ENCODE measurements at regions not wholly inside any gene's neighbourhood (a gene's known extent, or its start where the extent isn't known, plus 50 kb on each side); places are given as distances from the start of the nearest gene placed in this dataset.
"Not testable (repeated sequence)": the region's sequence is repeated elsewhere in the genome, so short reads cannot be mapped to it uniquely, and the experiment has no call there.

- DNase-seq = no peak
Observed at GRCh38 chr1:200496937-200497336, 87.1 kb upstream of the ZNF281 start.

- no peak for DNase-seq
Observed at GRCh38 chr1:200495901-200496300, 86.1 kb upstream of the ZNF281 start.

GRCh38 chr1:200493344-200493743, 83.5 kb upstream of the ZNF281 start:
- DNase-seq = no peak

GRCh38 chr1:200491103-200491502, 81.3 kb upstream of the ZNF281 start:
- DNase-seq = no peak

- no peak for DNase-seq
Observed at GRCh38 chr1:200490183-200490582, 80.3 kb upstream of the ZNF281 start.

GRCh38 chr1:200488375-200489165, 78.7 kb upstream of the ZNF281 start:
- peak; percentile 35 for DNase-seq

GRCh38 chr1:200487650-200488049, 77.8 kb upstream of the ZNF281 start:
- DNase-seq = no peak

DNA sequence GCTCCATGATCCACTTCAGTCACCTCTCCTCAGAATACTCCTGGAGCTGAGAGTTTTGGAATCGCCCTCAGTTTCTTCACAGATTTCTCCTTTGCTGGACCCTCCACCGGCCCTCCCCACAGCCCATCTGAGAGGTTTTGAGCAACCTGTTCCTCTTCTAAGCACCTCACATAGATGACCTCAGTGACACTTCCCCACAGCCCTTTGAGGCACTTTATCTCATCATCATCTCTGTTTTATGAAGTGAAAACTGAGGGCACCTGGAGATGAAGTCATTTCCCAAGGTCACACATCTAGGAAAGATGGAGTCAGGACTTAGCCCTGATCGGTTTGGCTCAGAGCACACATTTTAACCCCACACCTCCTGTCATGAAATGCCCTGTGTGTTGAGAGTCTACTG, 76.8 kb upstream of the ZNF281 start:
- DNase-seq = no peak

GRCh38 chr1:200484438-200484946, 74.7 kb upstream of the ZNF281 start:
- not testable (repeated sequence) for DNase-seq

DNA sequence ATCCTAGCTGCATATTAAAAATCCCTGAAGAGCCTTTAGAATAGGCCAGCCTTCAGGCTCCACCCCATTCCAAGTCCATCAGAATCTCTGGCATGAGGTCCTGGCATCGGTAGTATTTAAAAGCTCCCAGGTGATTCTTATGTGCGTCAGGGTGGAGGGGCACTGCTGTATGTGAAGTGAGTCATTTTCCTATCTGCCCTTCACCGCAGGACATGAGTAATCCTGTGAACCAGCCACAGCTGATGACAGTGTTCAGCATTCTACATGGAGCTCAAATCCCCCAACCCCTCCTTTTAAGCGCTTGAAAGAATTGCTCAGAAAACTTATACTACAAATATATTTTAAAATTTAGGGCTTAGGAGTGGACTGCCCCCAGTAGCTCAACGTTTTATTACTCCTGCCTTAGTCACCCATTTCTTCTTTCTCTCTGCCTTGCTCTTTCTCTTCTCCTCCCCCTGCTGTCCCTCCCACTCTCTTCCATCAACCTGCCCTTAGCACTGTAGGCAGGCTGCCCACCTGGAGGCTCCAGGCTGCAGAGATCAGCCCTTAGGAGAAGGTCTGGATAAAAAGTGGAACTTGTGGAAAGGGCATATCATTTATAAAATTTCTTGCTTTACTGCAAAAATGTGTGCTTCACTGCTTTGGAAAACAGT, 73.8 kb upstream of the ZNF281 start:
- DNase-seq = no peak

GRCh38 chr1:200480964-200481363, 71.1 kb upstream of the ZNF281 start:
- DNase-seq = no peak

- DNase-seq = no peak
Observed at GRCh38 chr1:200479816-200480215, 70.0 kb upstream of the ZNF281 start.

DNA sequence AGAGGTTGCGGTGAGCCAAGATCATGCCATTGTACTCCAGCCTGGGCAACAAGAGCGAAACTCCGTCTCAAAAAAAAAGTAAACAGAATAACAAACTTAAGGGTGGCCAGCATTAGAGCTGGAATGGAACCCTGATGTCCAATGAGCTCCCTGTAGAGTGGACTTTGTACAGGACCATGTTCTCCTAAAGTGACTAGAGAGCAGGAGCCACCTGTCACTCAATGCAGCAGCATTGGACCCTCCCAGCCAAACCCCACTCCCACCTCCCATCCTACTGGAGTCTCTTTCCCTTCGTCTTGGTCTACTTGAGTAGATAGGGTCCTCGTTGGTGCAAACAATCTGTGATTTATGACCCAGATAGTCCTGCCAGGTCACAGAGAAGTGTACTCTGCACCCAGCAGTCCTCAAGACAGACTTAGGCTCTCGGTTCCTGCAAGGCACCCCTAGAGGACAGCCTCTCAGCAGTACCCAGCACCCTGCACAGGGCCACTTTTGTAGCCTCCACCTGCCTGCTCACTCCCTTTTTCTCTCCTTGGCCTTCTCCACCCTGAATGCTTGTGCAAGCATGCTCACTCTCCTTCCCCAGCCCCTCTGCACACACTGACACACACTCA, 69.2 kb upstream of the ZNF281 start:
- DNase-seq = no peak

DNA sequence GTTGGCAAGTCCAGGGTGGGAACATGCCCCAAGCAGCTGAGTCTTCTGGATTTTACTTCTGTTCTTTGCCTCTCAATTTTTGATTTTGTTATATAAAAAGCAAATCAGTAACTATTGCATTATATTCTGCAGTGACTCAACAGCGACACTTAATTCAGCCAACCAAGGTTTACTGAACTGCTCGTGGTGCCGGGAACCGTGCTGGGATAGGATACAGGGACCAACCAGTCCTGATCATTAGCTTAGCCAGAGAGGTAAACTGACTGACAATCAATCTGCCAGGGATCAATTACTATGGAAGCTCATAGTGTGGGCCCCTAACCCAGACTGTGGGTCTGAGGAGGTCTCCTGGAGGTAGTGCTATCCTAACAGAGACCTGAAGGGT, 68.4 kb upstream of the ZNF281 start:
- no peak for DNase-seq

- DNase-seq = no peak
Observed at GRCh38 chr1:200474633-200475032, 64.8 kb upstream of the ZNF281 start.

- no peak for DNase-seq
Observed at GRCh38 chr1:200473698-200474371, 64.0 kb upstream of the ZNF281 start.

DNA sequence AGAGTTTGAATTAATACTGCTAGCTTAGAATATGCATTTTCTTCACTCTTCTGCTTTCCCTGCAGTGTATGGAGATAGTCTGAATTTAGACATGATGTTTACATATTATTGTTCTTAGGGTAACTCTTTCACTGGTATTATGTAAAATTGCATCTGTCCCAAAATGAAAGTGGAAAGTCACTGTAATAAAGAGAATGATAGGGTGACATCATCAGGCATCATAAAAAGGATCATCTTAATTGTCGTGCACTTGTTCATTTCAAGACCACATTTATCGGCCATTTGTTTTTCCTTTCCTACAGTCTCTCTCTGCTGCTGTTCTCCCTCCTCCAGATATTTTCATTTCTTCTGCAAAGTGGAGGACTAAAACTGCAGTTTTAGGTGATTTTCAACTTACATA, 61.9 kb upstream of the ZNF281 start:
- no peak for DNase-seq

- DNase-seq = no peak
Observed at GRCh38 chr1:200468264-200469001, 58.6 kb upstream of the ZNF281 start.

- no peak for DNase-seq
Observed at GRCh38 chr1:200464784-200465400, 55.1 kb upstream of the ZNF281 start.
